ENCODE measurements at regions not wholly inside any gene's neighbourhood (a gene's known extent, or its start where the extent isn't known, plus 50 kb on each side); places are given as distances from the start of the nearest gene placed in this dataset.

- TF ChIP-seq TAF1 (IDR thresholded peaks at IDR 0.05; ENCODE audit: borderline replicate concordance, insufficient read depth, low read length) (no peak), FOXP2 (optimal IDR thresholded peaks at IDR 0.05; ENCODE audit: borderline replicate concordance, extremely low read depth, extremely low read length, insufficient read depth) (no peak), POLR2AphosphoS5 (IDR thresholded peaks at IDR 0.05; ENCODE audit: low read depth, low read length) (no peak), REST (IDR thresholded peaks at IDR 0.05; ENCODE audit: insufficient read depth in 1 of 2, low read depth in 2 of 2, low read length in 2 of 2) (no peak), SIN3A (IDR thresholded peaks at IDR 0.05; ENCODE audit: borderline replicate concordance, insufficient read depth, low read length) (no peak)
These were observed 157.3 kb upstream of the ALKAL2 start for GRCh38 chr2:444937-445884.

DNA sequence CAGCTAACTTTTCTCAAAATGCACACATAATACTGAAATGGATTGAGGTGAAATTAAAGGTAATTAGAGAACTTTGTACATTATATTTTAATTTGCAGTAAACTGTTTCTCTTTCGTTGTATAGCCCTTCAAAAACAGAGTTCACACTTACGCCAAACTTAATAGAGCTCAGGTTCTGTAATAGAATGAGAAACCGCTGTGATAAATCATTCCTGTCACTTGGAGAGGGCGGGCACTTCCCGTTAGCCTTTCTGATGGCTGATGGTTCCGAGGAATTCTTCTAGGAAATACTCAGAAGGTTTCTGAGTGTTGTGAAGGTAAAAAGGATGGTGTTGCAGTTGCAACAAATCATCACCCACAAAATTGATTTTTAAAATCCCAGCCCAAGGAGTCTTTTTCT, 155.8 kb upstream of the ALKAL2 start:
- TF ChIP-seq POLR2AphosphoS5 (IDR thresholded peaks at IDR 0.05; ENCODE audit: low read depth, low read length) (no peak), REST (IDR thresholded peaks at IDR 0.05; ENCODE audit: insufficient read depth in 1 of 2, low read depth in 2 of 2, low read length in 2 of 2) (no peak), FOXP2 (optimal IDR thresholded peaks at IDR 0.05; ENCODE audit: borderline replicate concordance, extremely low read depth, extremely low read length, insufficient read depth) (no peak), TAF1 (IDR thresholded peaks at IDR 0.05; ENCODE audit: borderline replicate concordance, insufficient read depth, low read length) (no peak), SIN3A (IDR thresholded peaks at IDR 0.05; ENCODE audit: borderline replicate concordance, insufficient read depth, low read length) (no peak)

DNA sequence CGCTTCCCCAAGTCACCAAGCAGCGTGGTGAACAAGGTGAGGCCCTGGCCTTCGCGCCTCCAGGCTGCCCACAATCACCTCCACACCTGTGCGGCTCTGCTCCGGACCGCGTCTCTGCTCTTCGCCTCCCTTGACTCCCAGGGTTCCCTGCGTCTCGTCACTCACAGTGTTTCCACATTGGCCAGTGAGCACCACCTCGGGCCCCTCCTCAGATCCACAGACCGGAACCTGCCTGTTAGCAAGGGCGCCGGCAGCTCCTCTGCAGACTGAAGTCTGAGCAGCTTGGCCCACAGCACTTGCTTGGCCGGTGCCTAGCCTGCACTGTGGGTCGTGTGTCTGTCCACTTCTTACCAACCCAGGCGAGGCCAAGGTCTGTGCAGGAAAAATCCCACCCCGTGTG, 155.3 kb upstream of the ALKAL2 start:
- TF ChIP-seq TAF1 (IDR thresholded peaks at IDR 0.05; ENCODE audit: borderline replicate concordance, insufficient read depth, low read length): no peak
- no peak for TF ChIP-seq FOXP2 (optimal IDR thresholded peaks at IDR 0.05; ENCODE audit: borderline replicate concordance, extremely low read depth, extremely low read length, insufficient read depth)
- no peak for TF ChIP-seq POLR2AphosphoS5 (IDR thresholded peaks at IDR 0.05; ENCODE audit: low read depth, low read length)
- TF ChIP-seq REST (IDR thresholded peaks at IDR 0.05; ENCODE audit: insufficient read depth in 1 of 2, low read depth in 2 of 2, low read length in 2 of 2): no peak
- TF ChIP-seq SIN3A (IDR thresholded peaks at IDR 0.05; ENCODE audit: borderline replicate concordance, insufficient read depth, low read length): no peak

DNA sequence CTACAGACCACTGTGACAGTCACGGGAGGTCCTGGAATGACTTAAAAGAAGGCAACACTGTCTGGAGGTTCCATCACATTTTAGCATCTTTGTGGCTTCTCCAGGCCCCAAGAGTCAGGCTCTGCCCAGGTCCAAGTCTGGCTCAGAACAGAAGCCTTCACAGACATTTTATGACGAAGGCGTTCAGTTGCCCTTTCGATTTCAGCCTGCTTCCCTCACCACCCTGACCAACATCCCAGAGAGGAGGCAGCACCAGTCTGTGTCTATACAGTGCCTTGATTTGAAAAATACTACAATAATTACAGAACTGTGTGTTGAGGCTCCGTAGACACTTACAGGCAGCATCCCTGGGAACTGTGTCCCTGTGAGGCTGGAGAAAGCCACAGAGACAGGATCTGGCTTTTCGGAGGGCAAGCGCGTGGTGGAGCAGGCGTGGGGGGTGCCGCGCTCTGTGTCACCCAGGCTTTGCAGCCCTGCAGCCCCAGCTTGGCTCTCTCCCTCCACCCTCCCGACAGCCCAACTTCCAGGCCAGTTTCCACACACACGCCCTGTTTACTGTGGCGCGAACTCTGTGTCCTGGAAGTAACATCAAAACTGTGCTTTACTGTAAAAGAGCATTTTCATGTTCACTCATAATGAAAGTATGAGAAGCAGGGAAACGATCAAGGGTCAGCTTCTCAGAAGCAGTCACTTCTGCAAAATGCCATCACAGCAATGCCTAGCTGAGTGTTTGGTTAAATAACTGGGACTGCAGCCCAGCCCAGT, 153.5 kb upstream of the ALKAL2 start:
- no peak for TF ChIP-seq SIN3A (IDR thresholded peaks at IDR 0.05; ENCODE audit: borderline replicate concordance, insufficient read depth, low read length)
- TF ChIP-seq REST (IDR thresholded peaks at IDR 0.05; ENCODE audit: insufficient read depth in 1 of 2, low read depth in 2 of 2, low read length in 2 of 2): no peak
- no peak for TF ChIP-seq FOXP2 (optimal IDR thresholded peaks at IDR 0.05; ENCODE audit: borderline replicate concordance, extremely low read depth, extremely low read length, insufficient read depth)
- TF ChIP-seq TAF1 (IDR thresholded peaks at IDR 0.05; ENCODE audit: borderline replicate concordance, insufficient read depth, low read length): no peak
- no peak for TF ChIP-seq POLR2AphosphoS5 (IDR thresholded peaks at IDR 0.05; ENCODE audit: low read depth, low read length)

Data from PFSK-1 (cell line).